GM12864 (cell line): ENCODE measurements at regions not wholly inside any gene's neighbourhood (a gene's known extent, or its start where the extent isn't known, plus 50 kb on each side); places are given as distances from the start of the nearest gene placed in this dataset.

Experiments
- DNase-seq: peaks from one replicate; pipeline ENCODE4 v3.0.0-alpha.2; 2011; ENCODE audit warnings: low read depth
- H3K4me3 ChIP-seq: 2 replicates; pipeline ENCODE4 v1.5.1; 2011; ENCODE audit warnings: mild to moderate bottlenecking, low read depth, low read length, control low read depth
- TF ChIP-seq, protein P1 (sequence below): IDR thresholded peaks from 2 replicates; pipeline ENCODE4 v1.5.1; 2011; ENCODE audit warnings: low read depth, mild to moderate bottlenecking, moderate library complexity, low read length, control low read depth, inconsistent platforms; ENCODE audit errors: missing control alignments

DNA sequence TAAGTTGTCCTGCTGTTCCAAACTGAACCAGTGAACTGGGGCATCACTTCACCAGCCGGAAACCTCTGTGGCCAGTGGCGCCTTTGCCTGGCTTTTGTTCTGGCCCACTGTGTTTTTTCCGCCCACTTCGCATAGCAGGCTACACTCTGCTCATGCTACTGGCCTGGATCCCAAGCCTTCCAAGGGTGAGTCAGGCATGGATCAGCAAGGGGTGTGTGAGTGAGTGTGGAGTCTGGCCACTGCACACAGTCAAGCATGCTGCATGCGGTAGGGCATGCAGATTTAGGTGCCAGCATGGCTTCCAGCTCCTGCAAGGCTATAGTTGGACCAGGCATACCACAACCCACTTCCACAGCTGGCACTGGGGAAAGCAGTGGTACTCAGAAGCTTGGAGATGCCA is 1967.9 kb downstream of the C4orf33 start:
- no peak overlapping the region for H3K4me3 ChIP-seq
- DNase-seq = no peak
- TF ChIP-seq, protein P1, sequence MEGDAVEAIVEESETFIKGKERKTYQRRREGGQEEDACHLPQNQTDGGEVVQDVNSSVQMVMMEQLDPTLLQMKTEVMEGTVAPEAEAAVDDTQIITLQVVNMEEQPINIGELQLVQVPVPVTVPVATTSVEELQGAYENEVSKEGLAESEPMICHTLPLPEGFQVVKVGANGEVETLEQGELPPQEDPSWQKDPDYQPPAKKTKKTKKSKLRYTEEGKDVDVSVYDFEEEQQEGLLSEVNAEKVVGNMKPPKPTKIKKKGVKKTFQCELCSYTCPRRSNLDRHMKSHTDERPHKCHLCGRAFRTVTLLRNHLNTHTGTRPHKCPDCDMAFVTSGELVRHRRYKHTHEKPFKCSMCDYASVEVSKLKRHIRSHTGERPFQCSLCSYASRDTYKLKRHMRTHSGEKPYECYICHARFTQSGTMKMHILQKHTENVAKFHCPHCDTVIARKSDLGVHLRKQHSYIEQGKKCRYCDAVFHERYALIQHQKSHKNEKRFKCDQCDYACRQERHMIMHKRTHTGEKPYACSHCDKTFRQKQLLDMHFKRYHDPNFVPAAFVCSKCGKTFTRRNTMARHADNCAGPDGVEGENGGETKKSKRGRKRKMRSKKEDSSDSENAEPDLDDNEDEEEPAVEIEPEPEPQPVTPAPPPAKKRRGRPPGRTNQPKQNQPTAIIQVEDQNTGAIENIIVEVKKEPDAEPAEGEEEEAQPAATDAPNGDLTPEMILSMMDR = no peak

DNA sequence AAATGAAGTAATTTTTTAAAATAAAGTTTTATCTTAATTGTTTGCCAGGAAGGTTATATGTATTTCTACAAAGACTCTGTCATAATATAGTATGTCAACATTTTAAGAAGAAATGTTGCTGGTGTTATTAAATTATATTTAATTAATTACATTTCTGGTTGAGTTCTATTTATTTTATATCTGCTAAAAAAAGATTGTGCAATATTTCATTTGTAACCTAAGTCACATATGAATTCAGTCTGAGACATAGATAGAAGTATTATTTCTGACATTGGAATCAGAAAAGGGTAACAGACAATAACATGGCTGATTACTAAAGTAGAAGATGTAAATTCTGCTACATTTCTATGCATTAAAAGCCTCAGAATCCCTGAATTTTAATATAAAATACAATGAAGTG is 1985.1 kb downstream of the C4orf33 start:
- H3K4me3 ChIP-seq = no peak overlapping the region
- TF ChIP-seq, protein P1 = no peak
- DNase-seq = no peak

DNA sequence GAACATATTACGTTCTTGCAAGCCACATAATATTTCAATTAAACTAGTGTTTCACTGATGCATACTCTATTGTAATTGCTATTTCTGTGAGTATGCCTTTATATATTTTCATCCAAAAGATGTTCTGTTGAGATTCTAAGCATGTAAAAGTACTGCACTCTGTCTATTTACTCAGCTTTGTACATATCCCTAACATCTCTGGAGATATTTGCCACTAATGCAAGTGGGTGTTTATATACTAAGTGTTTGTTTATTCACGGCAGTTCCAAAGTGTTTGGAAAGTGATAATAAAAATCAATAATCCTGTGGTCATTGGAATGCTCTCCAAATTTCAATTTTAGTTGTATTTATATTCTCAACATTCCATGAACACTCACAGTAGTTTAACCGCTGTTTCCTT is 1989.0 kb downstream of the C4orf33 start:
- H3K4me3 ChIP-seq = no peak overlapping the region
- no peak for DNase-seq
- TF ChIP-seq, protein P1 = no peak

DNA sequence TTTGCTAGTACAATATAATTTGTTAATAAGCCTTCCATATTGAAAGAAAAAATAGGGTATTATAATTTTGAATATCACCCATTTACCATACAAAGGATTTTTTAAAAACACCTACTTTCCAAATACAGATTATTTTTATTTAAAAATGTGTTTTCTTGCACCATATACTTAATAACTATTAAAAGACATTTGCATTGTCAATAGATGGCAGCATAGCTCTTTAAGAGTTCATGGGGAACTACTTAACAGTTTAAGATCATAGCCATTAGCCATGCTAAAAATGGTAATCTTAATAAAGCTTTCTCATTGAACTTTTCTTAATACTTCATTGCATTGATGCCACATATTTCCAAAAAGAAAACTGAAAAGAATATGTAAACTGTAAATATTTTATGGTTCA is 1995.9 kb downstream of the C4orf33 start:
- DNase-seq = no peak
- no peak overlapping the region for H3K4me3 ChIP-seq

DNA sequence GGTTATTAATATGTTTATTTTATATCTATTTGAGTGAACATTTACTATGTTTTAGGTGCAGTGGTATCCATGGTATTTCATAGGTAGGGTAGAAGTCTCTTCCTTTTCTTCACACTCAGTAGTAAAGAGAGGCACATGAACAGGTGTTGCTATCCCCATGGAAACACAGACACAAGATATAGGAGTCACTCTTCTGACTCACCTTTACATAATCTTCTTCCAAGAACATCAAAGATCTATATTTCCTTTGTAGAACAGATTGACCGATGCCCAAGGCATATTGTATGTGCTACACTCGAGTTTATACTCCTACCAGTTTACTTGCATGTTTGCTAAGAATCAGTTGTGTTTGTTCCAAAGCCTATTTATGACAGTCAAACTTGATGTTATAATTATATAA is 1997.4 kb downstream of the C4orf33 start:
- DNase-seq = no peak
- TF ChIP-seq, protein P1 = no peak
- no peak overlapping the region for H3K4me3 ChIP-seq

More for the DNA sequence above, 1995.9 kb downstream of the C4orf33 start:
- TF ChIP-seq, protein P1 = no peak

DNA sequence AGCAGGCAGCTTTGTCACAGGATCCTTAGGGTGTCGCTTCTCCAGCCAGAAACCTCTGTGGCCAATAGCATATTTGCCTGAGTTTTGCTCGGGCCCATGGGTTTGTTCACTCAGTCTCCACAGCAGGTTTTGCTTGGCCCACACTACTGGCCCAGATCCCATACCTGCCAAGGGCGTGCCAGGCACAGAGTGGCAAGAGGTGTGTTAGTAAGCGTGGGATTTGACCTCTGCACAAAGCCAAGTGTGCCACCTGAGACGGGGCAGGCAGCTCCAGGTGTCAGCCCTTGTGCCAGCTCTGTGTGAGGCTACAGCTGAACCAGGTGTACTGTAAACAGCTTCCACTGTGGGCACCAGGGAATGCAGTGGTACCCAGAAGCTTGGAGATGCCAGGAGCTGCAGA is 2003.0 kb downstream of the C4orf33 start:
- DNase-seq = no peak
- H3K4me3 ChIP-seq = no peak overlapping the region

DNA sequence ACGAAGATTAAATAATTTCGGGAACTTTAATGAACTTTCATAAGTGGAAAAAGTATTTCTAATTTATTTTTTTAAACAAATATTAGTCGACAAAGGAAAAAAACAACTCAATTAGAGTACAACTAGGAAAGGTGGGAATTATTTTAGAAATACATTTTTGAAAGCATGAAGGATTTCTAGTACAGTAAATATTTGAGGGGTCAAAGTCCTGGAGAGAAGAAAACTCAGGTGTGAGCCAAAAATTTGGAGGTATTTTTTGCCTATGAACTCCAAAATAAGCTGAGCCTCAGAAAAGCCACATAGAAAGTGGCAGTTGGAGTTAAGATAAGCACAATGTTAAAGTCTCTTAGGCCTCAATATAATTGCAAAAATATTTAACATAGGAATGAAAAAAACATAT is 2017.3 kb downstream of the C4orf33 start:
- TF ChIP-seq, protein P1 = no peak
- no peak for DNase-seq
- H3K4me3 ChIP-seq = no peak overlapping the region

More for the DNA sequence above, 2003.0 kb downstream of the C4orf33 start:
- TF ChIP-seq, protein P1 = no peak
